Heart left ventricle (tissue), 16 donors: ENCODE measurements at regions not wholly inside any gene's neighbourhood (a gene's known extent, or its start where the extent isn't known, plus 50 kb on each side); places are given as distances from the start of the nearest gene placed in this dataset.

ENCODE experiments used
- ATAC-seq, 4 donors: fragments of 200-7000 bp; cut with Tn5 transposase; one replicate each; pipeline ENCODE4 v1.9.1; 2020 to 2022; ENCODE audit warnings: moderate library complexity in 4 of 4, mild to moderate bottlenecking in 3 of 4, moderate number of reproducible peaks in 1 of 4
- DNase-seq, 5 donors: peaks; one replicate each; pipeline ENCODE4 v3.0.0-alpha.2; 2020
- H3K27ac ChIP-seq, 12 donors: fragments of 200-600 bp; sonication (generic) in 4 of 12; one replicate each; pipeline versions ENCODE4 v1.5.0 to v1.8.0; 2016 to 2022; ENCODE audit warnings: mild to moderate bottlenecking in 2 of 12
- H3K27me3 ChIP-seq, 9 donors: fragments of 200-600 bp; sonication (generic) in 2 of 9; one replicate each; pipeline versions ENCODE4 v1.5.1 to v1.8.0; 2016 to 2022; ENCODE audit warnings: mild to moderate bottlenecking in 3 of 9
- H3K36me3 ChIP-seq, 9 donors: fragments of 200-600 bp; sonication (generic) in 2 of 9; one replicate each; pipeline versions ENCODE4 v1.5.0 to v1.8.0; 2018 to 2022; ENCODE audit warnings: mild to moderate bottlenecking in 2 of 9
- H3K4me1 ChIP-seq, 12 donors: fragments of 200-600 bp; sonication (generic) in 4 of 12; one replicate each; pipeline versions ENCODE4 v1.5.0 to v1.8.0; 2016 to 2022; ENCODE audit warnings: mild to moderate bottlenecking in 3 of 12
- H3K4me3 ChIP-seq, 12 donors: fragments of 200-600 bp; sonication (generic) in 4 of 12; one replicate each; pipeline versions ENCODE4 v1.5.0 to v1.8.0; 2017 to 2022; ENCODE audit warnings: mild to moderate bottlenecking in 9 of 12, moderate library complexity in 4 of 12
- H3K9me3 ChIP-seq, 12 donors: fragments of 200-600 bp; sonication (generic) in 4 of 12; one replicate each; pipeline versions ENCODE4 v1.5.0 to v1.8.0; 2016 to 2022; ENCODE audit warnings: mild to moderate bottlenecking in 1 of 12
- POLR2A ChIP-seq, 2 donors: fragments of 450-650 bp; IDR thresholded peaks; one replicate each; pipeline ENCODE4 v1.6.1; 2017; ENCODE audit warnings: antibody characterized with exemption in 2 of 2, mild to moderate bottlenecking in 2 of 2, moderate library complexity in 2 of 2
- WGBS, 4 donors: extraction: QIAGEN DNeasy Blood & Tissue Kit in 2 of 4; methylation state at CpG; one replicate each; pipeline versions ENCODE4 v1.1.5 to v1.1.7; 2013 to 2018; 5-methylcytosine and 5-hydroxymethylcytosine counted together
- intact Hi-C, 10 donors: fragments of 100-400 bp; cut with DNase I; formaldehyde crosslinking; loops; one replicate each; pipeline versions ENCODE4 v1.11.1 to v1.14.2; 2022
- TF ChIP-seq, protein P1 (sequence below), 12 donors: fragments of 200-600 bp; sonication (generic) in 4 of 12; IDR thresholded peaks; one replicate each; pipeline versions ENCODE4 v1.5.0 to v1.8.0; 2018 to 2022; ENCODE audit warnings: antibody characterized with exemption in 12 of 12, mild to moderate bottlenecking in 5 of 12
- donor health status: ischemic (EF 13 %, LVEDD 7.1; RV severe dilation, severe dysfunction).
- donor health status: healthy with polysubstance abuse.
- donor health status: DM: no; HTN: yes; CAD: no.
- donor health status: DM: no; HTN: no; CAD: no.
- donor health status: ischemic (EF 25% LVEDD 6.9; RV normal size, moderate dysfunction).
- donor health status: ischemic (EF 25% LVEDD 5.7; RV mildly dilated, moderate dysfunction).
- donor health status: healthy.
- donor health status: DM: yes; HTN: yes; CAD: no.
- donor health status: ischemic (EF 35%, LVEDD 5.7; RV mildly dilated, moderate dysfunction).
- donor health status: nonischemic (EF 11% LVEDD 7.7; RV severe dilation, severe dysfunction).
- donor health status: DM: yes; HTN: yes; CAD: no.
- donor health status: PGD.
- donor health status: ischemic (EF 29% LVEDD 5.4; RV normal size, mild dysfunction).
- donor health status: nonischemic (EF 23%, LVEDD 6.1; RV moderate dilation, normal function).

DNA sequence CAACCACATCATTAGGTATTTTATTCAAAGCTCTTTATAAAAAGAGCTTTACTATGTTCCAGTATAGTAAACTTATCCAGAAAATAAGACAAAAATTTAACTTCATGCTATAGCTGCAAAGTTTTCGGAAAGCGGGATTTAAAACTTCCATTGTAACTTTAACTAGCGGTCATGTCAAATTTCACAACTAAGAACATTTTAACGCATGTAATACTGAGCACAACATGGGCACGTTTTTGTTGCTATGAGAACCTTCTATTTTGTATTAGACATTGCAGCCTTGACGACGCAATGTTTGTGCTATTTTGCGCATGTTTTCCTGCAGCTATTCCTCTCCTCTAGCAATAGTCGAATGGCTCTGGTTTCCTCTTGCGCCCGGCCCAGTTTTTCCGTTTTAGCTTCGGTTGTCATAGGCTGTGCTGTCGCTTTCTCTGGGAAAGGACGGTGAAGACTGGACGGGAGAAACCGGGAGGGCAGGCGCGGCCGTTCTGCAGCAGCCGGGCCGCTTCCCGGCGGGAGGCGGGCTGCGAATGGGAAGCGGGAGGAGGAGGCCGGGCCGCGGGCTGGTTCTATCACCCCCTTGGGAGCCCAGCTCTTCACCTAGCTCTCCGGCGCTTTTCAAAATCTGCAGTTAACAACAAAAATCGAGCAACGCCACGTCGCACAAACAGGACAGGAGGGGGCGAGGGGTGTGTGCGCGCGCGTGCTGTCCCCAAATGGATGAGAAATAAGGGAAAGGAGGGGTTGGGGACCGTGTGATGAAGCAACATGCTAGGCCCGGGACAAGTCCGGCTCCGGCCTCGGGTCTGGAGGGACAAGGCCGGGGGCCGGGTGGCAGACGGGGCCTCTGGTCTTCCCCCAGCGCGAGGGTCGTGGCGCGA, 105.3 kb upstream of the HNRNPU start:
- peaks cover 3 to 37% (median 23%) of the 10 kb centered on the region in 12 donors for H3K4me1 ChIP-seq
- WGBS, 4 donors = 0 to 2% (median 1%) methylated on average over 43 to 54 of the region's 54 CpGs
- ATAC-seq = peak; percentile 29 to 56 (median 52)

GRCh38 chr1:244968881-244969280, 104.5 kb upstream of the HNRNPU start:
- no peak for ATAC-seq
- no peak for DNase-seq
- intact Hi-C loops = loop anchor here in 4 of 10 donors (1.0 to 5.0 kb wide), 4 partner anchors 52 to 134 kb away; partner anchors contain the start of genes COX20 (in 1 of the 4) and HNRNPU (in 1 of the 4)
- Histone ChIP-seq H3K27me3 (no peaks in the 10 kb centered on the region), H3K27ac (peak overlapping the region; percentile 97 to 100 (median 99)), H3K36me3 (no peaks in the 10 kb centered on the region), H3K9me3 (no peaks in the 10 kb centered on the region), H3K4me1 (peaks cover 3 to 44% (median 29%) of the 10 kb centered on the region in 12 donors), H3K4me3 (peak overlapping the region; percentile 68 to 95 (median 76))
- TF ChIP-seq, protein P1, sequence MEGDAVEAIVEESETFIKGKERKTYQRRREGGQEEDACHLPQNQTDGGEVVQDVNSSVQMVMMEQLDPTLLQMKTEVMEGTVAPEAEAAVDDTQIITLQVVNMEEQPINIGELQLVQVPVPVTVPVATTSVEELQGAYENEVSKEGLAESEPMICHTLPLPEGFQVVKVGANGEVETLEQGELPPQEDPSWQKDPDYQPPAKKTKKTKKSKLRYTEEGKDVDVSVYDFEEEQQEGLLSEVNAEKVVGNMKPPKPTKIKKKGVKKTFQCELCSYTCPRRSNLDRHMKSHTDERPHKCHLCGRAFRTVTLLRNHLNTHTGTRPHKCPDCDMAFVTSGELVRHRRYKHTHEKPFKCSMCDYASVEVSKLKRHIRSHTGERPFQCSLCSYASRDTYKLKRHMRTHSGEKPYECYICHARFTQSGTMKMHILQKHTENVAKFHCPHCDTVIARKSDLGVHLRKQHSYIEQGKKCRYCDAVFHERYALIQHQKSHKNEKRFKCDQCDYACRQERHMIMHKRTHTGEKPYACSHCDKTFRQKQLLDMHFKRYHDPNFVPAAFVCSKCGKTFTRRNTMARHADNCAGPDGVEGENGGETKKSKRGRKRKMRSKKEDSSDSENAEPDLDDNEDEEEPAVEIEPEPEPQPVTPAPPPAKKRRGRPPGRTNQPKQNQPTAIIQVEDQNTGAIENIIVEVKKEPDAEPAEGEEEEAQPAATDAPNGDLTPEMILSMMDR (IDR thresholded peaks at IDR 0.05) = no peak
- no peak for TF ChIP-seq POLR2A (IDR thresholded peaks at IDR 0.05)
- WGBS, 4 donors = 35 to 48% (median 39%) methylated on average over 4 of the region's 4 CpGs

More for the DNA sequence above, 105.3 kb upstream of the HNRNPU start:
- no peaks in the 10 kb centered on the region for H3K36me3 ChIP-seq
- peak overlapping the region; percentile 68 to 95 (median 76) for H3K4me3 ChIP-seq
- no peaks in the 10 kb centered on the region for H3K27me3 ChIP-seq
- TF ChIP-seq, protein P1 (IDR thresholded peaks at IDR 0.05) = no peak
- peak in 1 of 2 donors; percentile 86 for TF ChIP-seq POLR2A (IDR thresholded peaks at IDR 0.05)
- H3K9me3 ChIP-seq = no peaks in the 10 kb centered on the region
- intact Hi-C loops = loop anchor here (1.0 to 10.0 kb wide), 15 partner anchors 52 to 517 kb away; partner anchors contain the start of genes COX20 (in 9 of the 10), HNRNPU (in 6 of the 10), DESI2 (in 5 of the 10) and ADSS2 (in 2 of the 10)
- H3K27ac ChIP-seq = peak overlapping the region; percentile 97 to 100 (median 99)
- peak; percentile 82 to 87 (median 86) for DNase-seq

GRCh38 chr1:244968471-244968871, 104.1 kb upstream of the HNRNPU start:
- ATAC-seq = no peak
- TF ChIP-seq, protein P1 (IDR thresholded peaks at IDR 0.05) = no peak
- TF ChIP-seq POLR2A (IDR thresholded peaks at IDR 0.05) = no peak
- intact Hi-C loops = loop anchor here in 2 of 10 donors (2.0 to 5.0 kb wide), 2 partner anchors 51 to 106 kb away; no protein-coding TSS in a partner anchor
- H3K27ac ChIP-seq = peak overlapping the region; percentile 97 to 100 (median 99)
- 44 to 56% (median 51%) methylated on average over 12 of the region's 12 CpGs for WGBS, 4 donors
- DNase-seq = peak in 2 of 5 donors; percentile 19 to 28
- peaks cover 3 to 48% (median 32%) of the 10 kb centered on the region in 12 donors for H3K4me1 ChIP-seq
- H3K9me3 ChIP-seq = no peaks in the 10 kb centered on the region
- peak overlapping the region in 8 of 12 donors; percentile 1 to 83 (median 77) for H3K4me3 ChIP-seq
- no peaks in the 10 kb centered on the region for H3K36me3 ChIP-seq
- H3K27me3 ChIP-seq = no peaks in the 10 kb centered on the region

- Histone ChIP-seq H3K27ac (no peak overlapping the region), H3K27me3 (no peaks in the 10 kb centered on the region), H3K36me3 (no peaks in the 10 kb centered on the region), H3K4me3 (no peak overlapping the region), H3K4me1 (peaks cover 3 to 52% (median 32%) of the 10 kb centered on the region in 12 donors), H3K9me3 (no peaks in the 10 kb centered on the region)
- intact Hi-C loops = loop anchor here in 1 of 10 donors (5.0 kb wide), 1 partner anchor 50 kb away; no protein-coding TSS in a partner anchor
- WGBS, 4 donors = 92 to 94% (median 93%) methylated on average over 2 of the region's 2 CpGs
- TF ChIP-seq, protein P1 (IDR thresholded peaks at IDR 0.05) = no peak
- no peak for TF ChIP-seq POLR2A (IDR thresholded peaks at IDR 0.05)
- ATAC-seq (no peak), DNase-seq (no peak)
Measured at GRCh38 chr1:244967159-244967558, 102.8 kb upstream of the HNRNPU start.
